ENCODE measurements at regions not wholly inside any gene's neighbourhood (a gene's known extent, or its start where the extent isn't known, plus 50 kb on each side); places are given as distances from the start of the nearest gene placed in this dataset. TPM values are rescaled to one million over a fixed set of nuclear protein-coding genes. Genes with fewer than 3 reads are reported as not detected.

Small RNA genes lying in the stretch of these regions (small RNA-seq; reads per million reads assigned to genes)
- not detected for gene AC113347.2
- not detected for gene AC113347.3
- gene RNU4-43P, result not detected

Measured in occipital lobe (tissue), 1 donor.